ENCODE measurements at regions not wholly inside any gene's neighbourhood (a gene's known extent, or its start where the extent isn't known, plus 50 kb on each side); places are given as distances from the start of the nearest gene placed in this dataset.

- Histone ChIP-seq H3K9ac (no peak overlapping the region), H3K27me3 (replicated peaks; ENCODE audit: insufficient read depth) (no peaks in the 10 kb centered on the region), H2AFZ (no peak overlapping the region), H3K9me2 (ENCODE audit: insufficient read depth) (no peaks in the 10 kb centered on the region), H3K36me3 (ENCODE audit: low read depth) (no peaks in the 10 kb centered on the region), H3K79me2 (ENCODE audit: insufficient read depth) (no peaks in the 10 kb centered on the region), H3K9me3 (ENCODE audit: low read depth) (no peaks in the 10 kb centered on the region), H3K27ac (no peak overlapping the region), H3F3A (ENCODE audit: insufficient read depth) (no peaks in the 10 kb centered on the region), H4K20me1 (ENCODE audit: insufficient read depth) (no peaks in the 10 kb centered on the region), H3K4me2 (ENCODE audit: unreplicated experiment) (no peak overlapping the region), H3K4me3 (no peak overlapping the region), H3K4me1 (ENCODE audit: insufficient read depth) (no peaks in the 10 kb centered on the region)
- no peak for TF ChIP-seq EZH2 (IDR thresholded peaks at IDR 0.05; ENCODE audit: insufficient read depth, poor library complexity, severe bottlenecking)
- no peak for TF ChIP-seq EZH2phosphoT487 (IDR thresholded peaks at IDR 0.05; ENCODE audit: insufficient read depth, low read depth)
- DNase-seq: no peak
- WGBS, 2 experiments (ENCODE audit: low coverage in 1 of 2, low lambda C conversion rate in 2 of 2, missing lambda C conversion rate in 2 of 2): 32 to 33% methylated on average over 8 of the region's 8 CpGs
- in situ Hi-C loops (cut with MboI): no loop called here
Observed at GRCh38 chr2:4662161-4662779, 958.9 kb downstream of the DCDC2C start.

GRCh38 chr2:4668381-4668780 lies 965.0 kb downstream of the DCDC2C start:
- no peak for DNase-seq
- no peaks in the 10 kb centered on the region for H3K4me1 ChIP-seq (ENCODE audit: insufficient read depth)
- no peak overlapping the region for H3K4me3 ChIP-seq
- WGBS, 2 experiments (ENCODE audit: low coverage in 1 of 2, low lambda C conversion rate in 2 of 2, missing lambda C conversion rate in 2 of 2): 39 to 52% methylated on average over 4 of the region's 4 CpGs
- TF ChIP-seq EZH2 (IDR thresholded peaks at IDR 0.05; ENCODE audit: insufficient read depth, poor library complexity, severe bottlenecking) (no peak), EZH2phosphoT487 (IDR thresholded peaks at IDR 0.05; ENCODE audit: insufficient read depth, low read depth) (no peak)
- no peaks in the 10 kb centered on the region for H3K9me2 ChIP-seq (ENCODE audit: insufficient read depth)
- no peak overlapping the region for H3K9ac ChIP-seq
- H3F3A ChIP-seq (ENCODE audit: insufficient read depth): no peaks in the 10 kb centered on the region
- H3K4me2 ChIP-seq (ENCODE audit: unreplicated experiment): no peak overlapping the region
- H3K36me3 ChIP-seq (ENCODE audit: low read depth): no peaks in the 10 kb centered on the region
- H4K20me1 ChIP-seq (ENCODE audit: insufficient read depth): no peaks in the 10 kb centered on the region
- in situ Hi-C loops (cut with MboI): no loop called here
- no peaks in the 10 kb centered on the region for H3K27me3 ChIP-seq (replicated peaks; ENCODE audit: insufficient read depth)
- H3K27ac ChIP-seq: no peak overlapping the region
- H3K79me2 ChIP-seq (ENCODE audit: insufficient read depth): no peaks in the 10 kb centered on the region
- no peaks in the 10 kb centered on the region for H3K9me3 ChIP-seq (ENCODE audit: low read depth)
- H2AFZ ChIP-seq: no peak overlapping the region

GRCh38 chr2:4670331-4670730 lies 967.0 kb downstream of the DCDC2C start:
- Histone ChIP-seq H3K9me3 (ENCODE audit: low read depth) (no peaks in the 10 kb centered on the region), H3K9me2 (ENCODE audit: insufficient read depth) (no peaks in the 10 kb centered on the region), H3K9ac (no peak overlapping the region), H3K79me2 (ENCODE audit: insufficient read depth) (no peaks in the 10 kb centered on the region), H3K4me2 (ENCODE audit: unreplicated experiment) (no peak overlapping the region), H3K27ac (no peak overlapping the region), H3K27me3 (replicated peaks; ENCODE audit: insufficient read depth) (no peaks in the 10 kb centered on the region), H4K20me1 (ENCODE audit: insufficient read depth) (no peaks in the 10 kb centered on the region), H2AFZ (no peak overlapping the region), H3K36me3 (ENCODE audit: low read depth) (no peaks in the 10 kb centered on the region), H3F3A (ENCODE audit: insufficient read depth) (no peaks in the 10 kb centered on the region), H3K4me1 (ENCODE audit: insufficient read depth) (no peaks in the 10 kb centered on the region), H3K4me3 (no peak overlapping the region)
- in situ Hi-C loops (cut with MboI): no loop called here
- DNase-seq: no peak
- WGBS, 2 experiments (ENCODE audit: low coverage in 1 of 2, low lambda C conversion rate in 2 of 2, missing lambda C conversion rate in 2 of 2): 33 to 37% methylated on average over 2 of the region's 2 CpGs
- TF ChIP-seq EZH2phosphoT487 (IDR thresholded peaks at IDR 0.05; ENCODE audit: insufficient read depth, low read depth): no peak
- no peak for TF ChIP-seq EZH2 (IDR thresholded peaks at IDR 0.05; ENCODE audit: insufficient read depth, poor library complexity, severe bottlenecking)

GRCh38 chr2:4673025-4673489 lies 969.7 kb downstream of the DCDC2C start:
- 65% methylated on average over 13 of the region's 13 CpGs for WGBS, 2 experiments (ENCODE audit: low coverage in 1 of 2, low lambda C conversion rate in 2 of 2, missing lambda C conversion rate in 2 of 2)
- no peaks in the 10 kb centered on the region for H3K4me1 ChIP-seq (ENCODE audit: insufficient read depth)
- no peaks in the 10 kb centered on the region for H3F3A ChIP-seq (ENCODE audit: insufficient read depth)
- no peaks in the 10 kb centered on the region for H3K9me2 ChIP-seq (ENCODE audit: insufficient read depth)
- TF ChIP-seq EZH2 (IDR thresholded peaks at IDR 0.05; ENCODE audit: insufficient read depth, poor library complexity, severe bottlenecking) (no peak), EZH2phosphoT487 (IDR thresholded peaks at IDR 0.05; ENCODE audit: insufficient read depth, low read depth) (no peak)
- no peak overlapping the region for H3K27ac ChIP-seq
- no peaks in the 10 kb centered on the region for H3K27me3 ChIP-seq (replicated peaks; ENCODE audit: insufficient read depth)
- H3K4me3 ChIP-seq: no peak overlapping the region
- DNase-seq: peak; percentile 0
- no peak overlapping the region for H2AFZ ChIP-seq
- H3K9me3 ChIP-seq (ENCODE audit: low read depth): no peaks in the 10 kb centered on the region
- H3K9ac ChIP-seq: no peak overlapping the region
- H3K79me2 ChIP-seq (ENCODE audit: insufficient read depth): no peaks in the 10 kb centered on the region
- in situ Hi-C loops (cut with MboI): no loop called here
- no peaks in the 10 kb centered on the region for H3K36me3 ChIP-seq (ENCODE audit: low read depth)
- no peak overlapping the region for H3K4me2 ChIP-seq (ENCODE audit: unreplicated experiment)
- H4K20me1 ChIP-seq (ENCODE audit: insufficient read depth): no peaks in the 10 kb centered on the region

All from GM23248 (cell line).